Cardiac fibroblast (primary cell): ENCODE measurements at regions not wholly inside any gene's neighbourhood (a gene's known extent, or its start where the extent isn't known, plus 50 kb on each side); places are given as distances from the start of the nearest gene placed in this dataset.

Experiments used
- DNase-seq, 2 donors: peaks; one replicate each; pipeline versions ENCODE4 v3.0.0 to v3.0.0-alpha.2; 2010; ENCODE audit warnings: low read depth in 2 of 2
- H3K4me3 ChIP-seq, 2 donors: replicated peaks in 1 of 2; 1 replicate in 1 of 2; 2 replicates in 1 of 2; pipeline ENCODE4 v1.5.1; 2011; ENCODE audit warnings: low read depth in 2 of 2, low read length in 2 of 2, mild to moderate bottlenecking in 2 of 2, moderate library complexity in 1 of 2
- CTCF ChIP-seq: IDR thresholded peaks from one replicate; pipeline ENCODE4 v1.5.1; 2011; ENCODE audit warnings: low read depth, mild to moderate bottlenecking, low read length, inconsistent platforms

DNA sequence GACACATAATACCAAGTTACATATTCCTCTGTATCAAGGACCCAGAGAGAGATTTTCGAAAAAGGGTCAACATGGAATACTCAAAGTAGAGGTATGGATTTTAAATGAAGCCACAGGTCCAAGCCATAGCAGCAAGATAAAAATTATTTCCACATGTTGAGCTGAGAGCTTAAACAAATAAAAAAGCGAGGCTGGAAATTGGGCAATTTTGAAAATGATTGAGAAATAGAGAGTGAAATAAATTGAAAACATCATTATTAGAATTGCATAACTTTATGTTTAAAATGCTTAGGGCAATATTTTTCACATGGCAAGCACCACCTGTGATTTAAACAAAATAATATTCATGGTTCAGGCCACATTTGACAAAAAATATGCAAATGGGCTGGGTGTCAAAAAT is 1251.0 kb upstream of the USP15 start:
- no peak for DNase-seq
- TF ChIP-seq CTCF: no peak
- H3K4me3 ChIP-seq: no peak overlapping the region

DNA sequence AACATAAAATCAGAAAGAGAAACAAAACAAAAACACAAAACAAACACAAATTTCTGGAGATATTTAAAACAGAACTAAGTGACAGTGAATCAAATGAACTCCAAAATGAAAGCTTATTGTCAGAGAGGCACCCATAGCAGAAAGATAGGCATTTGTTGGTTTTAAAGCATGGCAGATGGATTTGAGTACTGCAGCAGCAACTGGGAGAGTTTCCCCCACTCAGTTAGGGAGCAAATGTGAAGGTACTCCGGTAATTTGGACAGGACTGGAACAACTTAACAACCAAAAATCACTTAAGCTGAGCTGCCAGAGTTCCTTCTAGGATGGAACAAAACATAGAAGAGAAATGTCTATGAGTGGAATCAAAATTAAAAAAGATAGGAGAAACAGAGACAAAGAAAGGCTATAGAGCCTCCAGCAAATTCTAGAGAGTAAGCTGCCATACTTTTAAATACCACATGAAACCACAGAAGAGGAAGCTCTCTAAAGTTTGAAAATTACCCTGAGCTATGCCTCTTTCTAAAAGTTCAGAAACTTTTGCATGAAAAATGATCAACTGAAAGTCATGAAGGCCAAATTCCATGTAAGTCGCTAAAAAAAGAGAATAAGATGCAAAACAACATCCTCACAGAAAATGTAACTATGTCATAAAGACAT is 1248.3 kb upstream of the USP15 start:
- no peak for TF ChIP-seq CTCF
- DNase-seq: no peak
- no peak overlapping the region for H3K4me3 ChIP-seq

DNA sequence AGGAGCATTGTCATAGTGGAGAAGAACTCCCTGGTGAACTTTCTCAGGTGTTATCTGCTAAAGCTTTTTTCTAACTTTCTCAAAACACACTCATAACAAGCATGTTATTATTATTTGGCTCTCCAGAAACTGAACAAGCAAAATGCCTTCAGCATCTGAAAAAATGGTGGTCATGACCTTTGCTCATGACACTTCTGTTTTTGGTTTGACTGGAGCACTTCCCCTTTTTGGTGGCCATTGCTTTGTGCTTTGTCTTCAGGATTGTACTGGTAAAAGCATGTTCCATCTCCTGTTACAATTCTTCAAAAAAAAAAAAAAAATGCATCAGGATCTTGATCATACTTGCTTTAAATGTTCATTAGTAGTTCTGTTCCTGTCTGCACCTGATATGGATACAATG is 1241.6 kb upstream of the USP15 start:
- TF ChIP-seq CTCF: no peak
- no peak for DNase-seq
- no peak overlapping the region for H3K4me3 ChIP-seq

DNA sequence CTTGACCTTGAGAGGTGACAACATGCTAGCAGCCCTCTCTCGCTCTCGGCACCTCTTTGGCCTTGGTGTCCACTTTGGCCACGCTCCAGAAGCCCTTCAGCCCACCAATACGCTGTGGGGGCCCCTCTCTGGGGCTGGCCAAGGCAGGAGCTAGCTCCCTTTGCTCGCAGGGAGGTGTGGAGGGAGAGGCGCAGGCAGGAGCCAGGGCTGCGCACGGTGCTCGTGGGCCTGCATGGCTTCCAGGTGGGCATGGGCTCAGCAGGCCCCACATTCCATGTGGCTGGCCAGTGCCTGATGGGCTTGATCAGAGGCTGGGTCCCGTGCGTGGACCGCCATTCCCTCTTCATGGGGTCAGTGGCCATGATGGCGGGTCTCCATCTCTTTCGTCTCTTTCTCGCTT is 1237.0 kb upstream of the USP15 start:
- no peak for TF ChIP-seq CTCF
- no peak overlapping the region for H3K4me3 ChIP-seq
- no peak for DNase-seq

GRCh38 chr12:61029516-61029915 is 1230.7 kb upstream of the USP15 start:
- no peak overlapping the region for H3K4me3 ChIP-seq
- TF ChIP-seq CTCF: no peak
- DNase-seq: no peak

DNA sequence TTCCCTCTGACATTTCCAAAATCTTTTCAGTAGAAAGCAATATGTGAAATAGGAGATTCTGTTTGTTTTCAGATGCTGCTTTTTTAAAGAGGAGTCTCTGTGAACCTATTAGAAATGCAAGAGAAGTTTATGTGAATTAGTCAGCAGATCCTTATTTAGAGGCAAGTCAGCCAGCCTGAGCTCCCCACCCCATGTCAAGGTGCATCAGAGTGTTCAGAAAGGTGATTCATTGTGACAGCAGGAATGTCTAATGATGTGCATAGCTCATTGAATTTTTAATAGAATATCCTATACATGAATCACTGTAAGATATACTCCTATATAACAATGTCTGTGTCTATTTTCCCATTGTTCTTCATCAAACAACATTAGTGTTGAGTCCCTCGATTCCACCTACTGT is 1222.4 kb upstream of the USP15 start:
- DNase-seq: no peak
- no peak for TF ChIP-seq CTCF
- H3K4me3 ChIP-seq: no peak overlapping the region

GRCh38 chr12:61043838-61044237 is 1216.4 kb upstream of the USP15 start:
- DNase-seq: no peak
- TF ChIP-seq CTCF: no peak
- H3K4me3 ChIP-seq: no peak overlapping the region
